HG03039 (cell line): ENCODE measurements at regions not wholly inside any gene's neighbourhood (a gene's known extent, or its start where the extent isn't known, plus 50 kb on each side); places are given as distances from the start of the nearest gene placed in this dataset.

Source experiments
- ATAC-seq: cut with Tn5 transposase; IDR thresholded peaks from one replicate; pipeline ENCODE4 v1.9.1; 2021; ENCODE audit warnings: mild to moderate bottlenecking, moderate library complexity; ENCODE audit not compliant: unreplicated experiment

DNA sequence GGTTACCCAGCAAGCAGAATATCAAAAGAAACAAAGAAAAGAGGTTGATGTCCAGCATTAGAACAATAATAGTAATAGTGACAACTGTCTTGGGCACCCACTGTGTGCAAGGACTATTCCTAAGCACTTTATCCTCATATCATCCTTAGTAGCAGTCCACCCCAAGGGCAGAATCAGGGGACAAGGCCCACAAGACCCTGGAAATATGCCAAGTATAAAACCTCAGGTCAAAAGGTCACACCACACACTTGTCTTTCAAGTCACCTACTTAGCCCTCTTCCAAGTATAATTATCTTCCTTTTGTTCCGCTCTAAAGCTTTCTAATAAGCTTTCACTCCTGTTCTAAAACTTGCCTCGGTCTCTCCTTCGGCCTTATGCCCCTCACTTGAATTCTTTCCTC, 124.0 kb upstream of the STT3B start:
- ATAC-seq = no peak

DNA sequence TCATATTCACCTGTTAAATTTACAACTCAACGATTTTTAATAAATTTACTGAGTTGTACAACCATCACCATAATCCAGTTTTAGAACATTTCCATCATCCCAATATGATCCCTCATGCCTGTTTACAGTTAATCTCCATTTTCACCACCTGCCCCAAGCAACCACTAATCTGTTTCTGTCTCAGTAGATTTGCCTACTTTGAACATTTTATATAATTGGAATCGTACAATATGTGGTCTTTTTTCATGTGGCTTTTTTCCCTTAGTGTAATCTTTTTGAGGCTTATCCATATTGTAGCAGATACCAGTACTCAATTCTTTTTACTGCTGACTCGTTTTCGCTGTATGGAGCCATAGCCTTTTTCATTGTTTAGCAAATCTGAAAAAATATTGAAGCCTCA, 123.3 kb upstream of the STT3B start:
- no peak for ATAC-seq

- ATAC-seq = no peak
These were observed 122.9 kb upstream of the STT3B start for GRCh38 chr3:31409866-31410265.

GRCh38 chr3:31410411-31410810, 122.3 kb upstream of the STT3B start:
- ATAC-seq = no peak

DNA sequence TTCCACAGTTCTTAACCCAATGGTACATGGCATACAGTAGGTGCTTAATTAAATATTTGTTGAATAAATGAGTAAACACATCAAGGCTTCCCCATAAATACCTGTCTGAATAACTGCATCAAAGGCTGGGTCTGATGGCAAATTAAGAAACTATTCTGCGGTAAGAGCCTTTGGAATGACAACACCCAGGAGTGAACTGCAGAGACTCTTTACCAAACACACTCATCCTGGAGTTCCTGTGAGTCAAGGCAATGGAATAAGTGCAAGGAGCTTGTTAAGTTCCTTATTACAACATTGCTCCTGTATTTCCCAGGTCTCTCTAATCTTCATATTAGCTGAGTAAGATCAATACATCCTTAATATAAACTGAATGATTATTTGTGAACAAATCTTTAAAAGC, 119.9 kb upstream of the STT3B start:
- no peak for ATAC-seq

DNA sequence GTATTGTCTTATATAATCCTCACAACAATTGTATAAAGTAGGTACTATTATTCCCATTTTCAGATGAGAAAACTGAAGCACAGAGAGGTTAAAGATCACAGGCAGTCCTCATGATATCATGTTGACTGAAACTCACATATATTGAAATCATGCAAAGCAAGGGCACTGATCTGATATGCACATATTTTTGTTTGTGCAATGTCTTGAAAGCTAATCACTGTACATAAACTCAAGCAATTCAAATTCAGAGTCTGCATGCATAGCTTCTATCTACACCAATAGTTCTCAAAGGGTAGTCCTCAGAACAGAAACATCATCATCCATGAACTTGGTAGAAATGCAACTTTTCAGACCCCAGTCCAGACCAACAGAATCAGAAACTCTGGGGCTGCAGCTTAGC, 119.2 kb upstream of the STT3B start:
- ATAC-seq = no peak

DNA sequence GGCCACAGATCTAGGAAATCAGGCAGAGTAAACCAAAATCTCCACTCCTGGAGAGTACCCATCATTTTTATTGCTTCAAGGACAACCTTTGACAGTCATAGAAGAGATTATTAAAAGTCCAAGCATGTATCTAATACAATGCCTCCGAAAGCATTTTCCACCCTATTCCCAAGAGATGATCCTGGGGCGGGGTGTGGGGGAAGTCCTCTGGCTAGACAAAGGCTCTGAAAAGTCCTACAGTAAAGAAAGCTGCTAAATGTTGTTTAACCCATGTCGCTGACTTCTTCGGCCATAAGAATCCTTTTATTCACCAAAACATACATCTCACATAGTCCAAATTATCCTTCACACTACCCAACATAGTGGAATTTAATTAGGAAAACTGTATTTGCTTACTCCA, 115.7 kb upstream of the STT3B start:
- no peak for ATAC-seq

GRCh38 chr3:31417486-31417885, 115.2 kb upstream of the STT3B start:
- ATAC-seq = no peak

DNA sequence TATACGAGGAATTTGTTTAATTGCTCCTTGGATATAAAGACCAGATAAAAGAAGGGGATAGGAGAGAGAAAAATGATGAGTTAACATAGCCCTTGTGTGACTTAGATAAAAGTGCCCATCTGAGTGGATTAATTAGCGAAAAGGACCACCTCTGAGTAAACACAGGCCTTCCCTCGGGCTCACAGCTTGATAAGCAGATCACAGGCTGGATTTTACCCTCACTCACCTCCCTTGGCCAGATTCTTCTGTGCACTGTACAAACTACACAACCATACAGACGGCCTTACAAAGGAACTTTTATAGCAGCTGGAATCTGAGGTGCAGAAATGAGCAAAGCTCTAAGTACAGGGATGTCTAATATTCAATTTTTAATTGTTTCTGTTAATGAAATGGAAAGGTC, 112.4 kb upstream of the STT3B start:
- no peak for ATAC-seq

DNA sequence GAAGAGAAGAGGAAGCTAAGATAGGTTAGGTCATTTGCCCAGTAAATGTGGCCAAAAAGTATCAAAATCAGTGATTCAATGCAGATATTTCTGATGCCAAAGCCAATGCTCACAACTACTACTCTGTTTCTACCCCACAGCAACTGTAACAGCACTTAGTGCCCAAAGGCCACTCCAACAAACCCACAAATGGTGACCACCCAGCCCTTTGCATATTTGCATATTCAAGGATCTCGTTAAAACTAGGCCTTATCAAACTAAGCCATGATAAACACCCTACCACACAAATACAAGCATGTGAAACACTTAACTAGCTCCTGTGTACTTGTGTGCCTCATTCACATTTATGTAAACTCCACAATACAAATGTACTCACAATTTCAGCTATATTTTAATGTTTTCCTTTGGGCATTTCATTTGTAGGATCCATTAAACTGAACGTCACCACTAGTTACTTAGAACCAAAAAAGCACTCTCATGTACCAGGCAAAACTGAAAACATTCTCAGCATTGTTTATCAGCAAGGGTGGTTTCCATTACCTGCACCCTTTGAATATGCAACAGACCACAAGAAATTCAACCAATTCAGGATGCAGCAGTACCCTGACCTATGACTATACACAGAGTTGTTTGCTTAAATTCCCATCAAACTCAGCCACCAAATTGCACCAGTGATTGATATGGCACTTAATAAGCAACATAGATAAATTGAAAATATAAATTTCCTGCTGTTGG, 111.2 kb upstream of the STT3B start:
- peak; percentile 53 for ATAC-seq

DNA sequence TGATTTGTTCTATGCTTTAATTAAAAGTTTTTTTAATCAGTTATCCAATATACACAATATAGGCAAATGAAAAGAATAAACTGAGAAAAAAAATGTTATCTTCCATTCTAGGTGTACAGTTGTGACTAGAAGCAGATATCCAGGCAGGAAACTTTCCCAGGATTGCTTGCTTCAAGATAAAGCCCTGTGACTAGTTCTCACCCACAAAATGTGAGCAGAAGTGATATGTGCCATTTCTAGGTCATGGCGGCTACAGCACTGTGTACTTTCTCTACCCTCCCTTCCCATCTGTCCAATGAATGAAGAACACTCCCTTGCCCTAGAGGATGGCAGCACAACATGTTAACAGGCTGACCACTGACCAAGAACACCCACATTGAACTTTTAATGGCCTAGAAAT, 110.5 kb upstream of the STT3B start:
- ATAC-seq = no peak

DNA sequence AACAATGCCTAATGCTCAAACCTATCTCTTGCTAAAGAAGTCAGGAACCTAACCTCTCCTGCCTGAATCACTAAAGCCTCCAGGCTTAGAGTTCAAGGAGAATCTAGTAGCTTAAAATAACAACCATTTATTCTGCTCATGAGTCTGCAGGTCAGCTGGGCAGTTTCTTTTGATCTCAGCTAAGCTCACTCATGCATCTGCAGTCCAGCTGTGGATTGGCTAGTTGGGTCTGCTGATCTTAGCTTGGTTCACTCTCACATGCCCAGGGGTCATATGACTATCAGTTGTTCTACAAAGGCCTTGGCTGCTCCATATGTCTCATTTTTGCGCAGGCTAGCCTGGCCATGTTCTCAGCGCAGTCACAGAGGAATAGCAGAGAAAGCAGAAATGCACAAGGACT, 109.2 kb upstream of the STT3B start:
- no peak for ATAC-seq

DNA sequence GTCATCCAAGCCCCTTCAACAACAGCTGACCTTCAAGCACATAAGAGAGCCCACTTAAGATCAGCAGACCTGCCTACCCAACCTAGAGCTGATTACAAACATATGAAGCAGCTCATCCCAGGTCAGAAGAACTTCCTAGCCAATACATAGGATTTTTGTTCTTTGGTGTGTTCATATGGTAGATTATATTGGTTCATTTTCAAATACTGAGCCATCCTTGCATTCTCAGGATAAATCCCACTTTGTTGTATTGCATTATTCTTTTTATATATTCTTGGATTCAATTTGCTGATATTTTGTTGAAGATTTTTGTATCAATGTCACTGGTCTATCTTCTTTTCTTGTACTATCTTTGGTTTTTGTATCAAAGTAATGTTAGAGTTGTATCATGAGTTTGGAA, 107.3 kb upstream of the STT3B start:
- no peak for ATAC-seq

GRCh38 chr3:31427623-31428022, 105.1 kb upstream of the STT3B start:
- ATAC-seq = no peak

- ATAC-seq = no peak
These were observed 101.4 kb upstream of the STT3B start for GRCh38 chr3:31431321-31431720.

- ATAC-seq = peak; percentile 8
These were observed 99.6 kb upstream of the STT3B start for GRCh38 chr3:31432897-31433678.

DNA sequence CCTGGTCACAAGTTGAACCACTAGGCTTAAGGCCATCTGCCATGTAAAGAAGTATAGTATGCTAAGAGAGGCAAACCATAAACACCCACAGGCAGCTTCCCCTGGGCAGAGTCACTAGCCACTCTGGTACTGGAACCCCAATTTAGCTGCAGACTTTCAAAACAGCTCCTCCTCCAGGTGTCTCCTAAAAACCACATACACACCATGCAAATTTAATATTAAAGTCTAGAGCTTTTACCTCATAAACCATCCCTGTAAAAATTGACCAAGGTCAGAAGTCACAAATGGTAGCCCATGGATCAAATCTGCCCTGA, 99.1 kb upstream of the STT3B start:
- peak; percentile 56 for ATAC-seq

- ATAC-seq = no peak
These were observed 97.9 kb upstream of the STT3B start for GRCh38 chr3:31434819-31435218.

DNA sequence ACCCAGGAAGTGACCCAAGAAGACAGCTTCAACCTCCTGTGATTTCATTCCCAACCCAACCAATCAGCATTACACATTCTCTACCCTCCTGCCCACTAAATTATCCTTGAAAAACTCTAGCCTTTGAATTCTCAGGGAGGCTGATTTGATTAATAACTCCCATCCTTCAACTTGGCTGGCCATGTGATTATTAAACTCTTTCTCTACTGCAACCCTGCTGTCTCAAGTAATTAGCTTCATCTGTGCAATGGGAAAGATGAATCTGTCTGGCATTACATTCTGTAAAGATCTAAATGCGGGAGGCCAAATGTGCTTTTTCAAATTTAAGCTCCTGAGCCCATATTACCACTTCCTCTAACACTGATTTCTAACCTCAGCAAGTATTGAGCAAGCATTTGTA, 95.9 kb upstream of the STT3B start:
- no peak for ATAC-seq

GRCh38 chr3:31438742-31439141, 94.0 kb upstream of the STT3B start:
- no peak for ATAC-seq

DNA sequence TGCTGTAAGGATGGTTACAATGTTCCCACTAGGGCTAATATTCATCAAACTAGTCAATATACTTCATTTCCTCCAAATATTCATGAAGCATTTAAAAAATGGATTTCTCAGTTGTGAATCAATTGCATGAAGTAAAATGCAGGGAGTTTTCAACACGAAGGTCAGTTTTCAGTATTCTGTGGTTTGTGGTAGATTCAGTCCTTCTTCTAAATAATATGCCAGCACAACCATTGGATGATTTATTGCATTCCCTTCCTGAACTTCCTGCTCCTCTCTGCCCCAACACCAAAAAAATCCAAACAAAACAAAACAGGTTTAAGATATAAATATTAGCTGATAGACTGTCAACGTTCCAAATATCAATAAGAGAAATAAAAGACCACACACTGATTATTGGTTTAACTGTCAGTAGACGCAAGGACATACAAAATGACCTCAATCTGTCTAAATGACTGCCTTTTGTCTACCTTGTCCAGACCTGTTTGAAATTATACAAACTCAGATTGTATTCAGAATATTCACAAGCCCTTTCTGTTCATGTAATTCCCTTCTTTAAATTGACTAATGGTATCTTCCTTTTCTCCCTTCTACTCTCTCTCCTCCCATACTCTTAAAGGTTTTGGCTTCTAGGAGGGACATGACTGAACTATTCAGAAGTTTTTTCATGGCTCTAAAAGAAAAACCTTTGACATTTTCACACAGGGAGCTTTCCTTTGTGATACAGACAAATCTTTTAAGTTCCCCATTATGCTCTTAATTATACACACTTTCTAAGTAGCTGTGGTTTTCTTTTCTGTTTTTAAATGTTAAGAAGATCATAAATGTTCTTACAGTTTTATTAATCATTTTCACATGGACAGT, 92.6 kb upstream of the STT3B start:
- no peak for ATAC-seq

GRCh38 chr3:31440878-31441277, 91.8 kb upstream of the STT3B start:
- ATAC-seq = no peak
